Parathyroid adenoma (tissue), 2 donors: ENCODE measurements at regions not wholly inside any gene's neighbourhood (a gene's known extent, or its start where the extent isn't known, plus 50 kb on each side); places are given as distances from the start of the nearest gene placed in this dataset.
"Not testable (repeated sequence)": the region's sequence is repeated elsewhere in the genome, so short reads cannot be mapped to it uniquely, and the experiment has no call there.

Source experiments
- H2AFZ ChIP-seq: fragments of 300-600 bp; sonication (generic); one replicate; pipeline ENCODE4 v1.7.0; 2017; ENCODE audit warnings: antibody characterized with exemption, mild to moderate bottlenecking
- H3K27ac ChIP-seq: fragments of 300-600 bp; sonication (generic); one replicate; pipeline ENCODE4 v1.7.0; 2017
- H3K27me3 ChIP-seq: fragments of 300-600 bp; sonication (generic); one replicate; pipeline ENCODE4 v1.7.0; 2017; ENCODE audit warnings: low read length; ENCODE audit not compliant: control insufficient read depth, insufficient read depth
- H3K36me3 ChIP-seq: fragments of 300-600 bp; sonication (generic); one replicate; pipeline ENCODE4 v1.7.0; 2017; ENCODE audit warnings: low read length; ENCODE audit not compliant: control insufficient read depth, insufficient read depth
- H3K4me1 ChIP-seq: fragments of 300-600 bp; sonication (generic); one replicate; pipeline ENCODE4 v1.7.0; 2017; ENCODE audit warnings: control low read depth
- H3K4me2 ChIP-seq: fragments of 300-600 bp; sonication (generic); one replicate; pipeline ENCODE4 v1.7.0; 2017; ENCODE audit warnings: low read length
- H3K4me3 ChIP-seq: fragments of 300-600 bp; sonication (generic); one replicate; pipeline ENCODE4 v1.7.0; 2017; ENCODE audit warnings: low read depth, low read length
- H3K79me2 ChIP-seq: fragments of 300-600 bp; sonication (generic); one replicate; pipeline ENCODE4 v1.7.0; 2017; ENCODE audit warnings: control low read depth
- H3K9ac ChIP-seq: fragments of 300-600 bp; sonication (generic); one replicate; pipeline ENCODE4 v1.7.0; 2017; ENCODE audit warnings: mild to moderate bottlenecking
- H3K9me3 ChIP-seq: fragments of 300-600 bp; sonication (generic); one replicate; pipeline ENCODE4 v1.7.0; 2017; ENCODE audit warnings: low read length; ENCODE audit not compliant: control insufficient read depth
- CTCF ChIP-seq: fragments of 300-600 bp; sonication (generic); IDR thresholded peaks from one replicate; pipeline ENCODE4 v1.7.0; 2017; ENCODE audit warnings: antibody characterized with exemption, mild to moderate bottlenecking
- donor health status: primary hyperparathyroidism.

GRCh38 chr3:110006913-110007312 is 669.6 kb upstream of the DPPA4 start:
- Histone ChIP-seq H3K4me2 (no peak overlapping the region), H3K4me1 (no peaks in the 10 kb centered on the region), H3K4me3 (no peak overlapping the region), H3K79me2 (no peaks in the 10 kb centered on the region), H3K36me3 (no peaks in the 10 kb centered on the region), H3K9me3 (no peaks in the 10 kb centered on the region), H2AFZ (no peak overlapping the region), H3K9ac (no peak overlapping the region), H3K27ac (no peak overlapping the region), H3K27me3 (no peaks in the 10 kb centered on the region)
- no peak for TF ChIP-seq CTCF

- Histone ChIP-seq H2AFZ (no peak overlapping the region), H3K4me3 (no peak overlapping the region), H3K27me3 (no peaks in the 10 kb centered on the region), H3K4me2 (no peak overlapping the region), H3K4me1 (no peaks in the 10 kb centered on the region), H3K79me2 (no peaks in the 10 kb centered on the region), H3K9me3 (no peaks in the 10 kb centered on the region), H3K27ac (no peak overlapping the region), H3K36me3 (no peaks in the 10 kb centered on the region), H3K9ac (no peak overlapping the region)
- no peak for TF ChIP-seq CTCF
Observed at GRCh38 chr3:110015231-110015963, 678.1 kb upstream of the DPPA4 start.

- Histone ChIP-seq H3K79me2 (no peaks in the 10 kb centered on the region), H2AFZ (no peak overlapping the region), H3K9me3 (no peaks in the 10 kb centered on the region), H3K27ac (no peak overlapping the region), H3K4me1 (no peaks in the 10 kb centered on the region), H3K36me3 (no peaks in the 10 kb centered on the region), H3K4me2 (peak overlapping the region; percentile 11), H3K27me3 (no peaks in the 10 kb centered on the region), H3K9ac (no peak overlapping the region), H3K4me3 (no peak overlapping the region)
- TF ChIP-seq CTCF: no peak
Observed at GRCh38 chr3:110016235-110016815, 679.0 kb upstream of the DPPA4 start.

GRCh38 chr3:110017304-110017703 is 680.0 kb upstream of the DPPA4 start:
- no peak overlapping the region for H3K27ac ChIP-seq
- H2AFZ ChIP-seq: no peak overlapping the region
- H3K4me1 ChIP-seq: no peaks in the 10 kb centered on the region
- no peak overlapping the region for H3K9ac ChIP-seq
- no peak for TF ChIP-seq CTCF
- H3K4me2 ChIP-seq: no peak overlapping the region
- no peaks in the 10 kb centered on the region for H3K27me3 ChIP-seq
- H3K79me2 ChIP-seq: no peaks in the 10 kb centered on the region
- H3K36me3 ChIP-seq: no peaks in the 10 kb centered on the region
- no peaks in the 10 kb centered on the region for H3K9me3 ChIP-seq
- H3K4me3 ChIP-seq: no peak overlapping the region

- Histone ChIP-seq H3K4me3 (no peak overlapping the region), H3K9ac (no peak overlapping the region), H3K27me3 (no peaks in the 10 kb centered on the region), H3K4me2 (no peak overlapping the region), H3K79me2 (no peaks in the 10 kb centered on the region), H3K9me3 (no peaks in the 10 kb centered on the region), H2AFZ (no peak overlapping the region), H3K36me3 (no peaks in the 10 kb centered on the region), H3K27ac (no peak overlapping the region), H3K4me1 (no peaks in the 10 kb centered on the region)
- no peak for TF ChIP-seq CTCF
Observed at GRCh38 chr3:110021659-110022058, 684.3 kb upstream of the DPPA4 start.

GRCh38 chr3:110023022-110023421 is 685.7 kb upstream of the DPPA4 start:
- not testable (repeated sequence) for H3K27me3 ChIP-seq, H3K4me2 ChIP-seq, H3K4me1 ChIP-seq, H3K79me2 ChIP-seq, H3K4me3 ChIP-seq, H3K9ac ChIP-seq, H2AFZ ChIP-seq, H3K9me3 ChIP-seq, H3K36me3 ChIP-seq, H3K27ac ChIP-seq
